HCT116 (cell line): ENCODE measurements at regions not wholly inside any gene's neighbourhood (a gene's known extent, or its start where the extent isn't known, plus 50 kb on each side); places are given as distances from the start of the nearest gene placed in this dataset.

Experiments used
- ATAC-seq: fragments of 200-7000 bp; cut with Tn5 transposase; 2 replicates; pipeline ENCODE4 v1.9.1; 2020; ENCODE audit warnings: mild to moderate bottlenecking, moderate library complexity
- BruUV-seq: library from RNA; stranded (reverse); fragments of 400-500 nt; replicated peaks from 2 replicates; lab custom pipeline; 2021; lab: Mats Ljungman, UMichigan
- CTCF ChIA-PET: fragments of 300-600 bp; sonication (Branson Sonifier 250); formaldehyde crosslinking; loops from one replicate; lab custom pipeline; 2021; ENCODE audit warnings: antibody characterized with exemption; lab: Charles Lee
- POLR2A ChIA-PET: fragments of 300-600, 350-600 bp; sonication (Branson Sonifier 250); formaldehyde crosslinking; loops from one replicate; lab custom pipeline; 2021; ENCODE audit warnings: antibody characterized with exemption; lab: Charles Lee
- RAD21 ChIA-PET, 2 experiments: fragments of 300-600 bp; sonication (Branson Sonifier 250); formaldehyde crosslinking; loops; one replicate each; lab custom pipeline; 2023; ENCODE audit warnings: low total read pairs in 2 of 2; ENCODE audit not compliant: uncharacterized antibody in 2 of 2, unreplicated experiment in 2 of 2, low non-redundant PET in 1 of 2; lab: Charles Lee
- DNase-seq: peaks from one replicate; pipeline ENCODE4 v3.0.0-alpha.2; 2010; ENCODE audit warnings: low read depth, low spot score
- H2AFZ ChIP-seq: fragments of 200-600 bp; shearing (Covaris generic), sonication (generic); 2 replicates; pipeline ENCODE4 v1.6.1; 2017; ENCODE audit warnings: low read depth, mixed run types, mixed read lengths, antibody characterized with exemption, low read length; ENCODE audit not compliant: poor library complexity, severe bottlenecking
- H3K27ac ChIP-seq: 2 replicates; pipeline ENCODE4 v1.5.1; 2012; ENCODE audit warnings: low read depth, low read length
- H3K27me3 ChIP-seq: fragments of 200-600 bp; sonication (generic); 2 replicates; pipeline ENCODE4 v1.6.1; 2016; ENCODE audit warnings: mixed run types, low read length, mixed read lengths; ENCODE audit not compliant: insufficient read depth
- H3K36me3 ChIP-seq, 2 experiments: fragments of 200-500 bp in 1 of 2; fragments of 200-600 bp in 1 of 2; sonication (Bioruptor generic) in 1 of 2; sonication (generic) in 1 of 2; 2 replicates each; pipeline versions ENCODE4 v1.5.1 to v1.6.1; 2014 to 2016; ENCODE audit warnings: low read length in 2 of 2, inconsistent platforms in 1 of 2, mixed read lengths in 1 of 2, mixed run types in 1 of 2; ENCODE audit not compliant: insufficient read depth in 2 of 2, control insufficient read depth in 1 of 2
- H3K4me1 ChIP-seq, 2 experiments: fragments of 200-600 bp in 1 of 2; sonication (generic) in 1 of 2; 2 replicates each; pipeline versions ENCODE4 v1.5.1 to v1.6.1; 2012 to 2017; ENCODE audit warnings: low read length in 2 of 2, inconsistent platforms in 1 of 2, mild to moderate bottlenecking in 1 of 2, mixed read lengths in 1 of 2, mixed run types in 1 of 2, moderate library complexity in 1 of 2; ENCODE audit not compliant: insufficient read depth in 2 of 2, control insufficient read depth in 1 of 2
- H3K4me2 ChIP-seq: fragments of 200-600 bp; sonication (generic); 2 replicates; pipeline ENCODE4 v1.6.1; 2017; ENCODE audit warnings: mixed run types, low read length, mixed read lengths
- H3K4me3 ChIP-seq, 2 experiments: fragments of 200-600 bp in 1 of 2; sonication (generic) in 1 of 2; replicated peaks in 1 of 2; 2 replicates each; pipeline ENCODE4 v1.5.1; 2011 to 2016; ENCODE audit warnings: low read length in 2 of 2, control low read depth in 1 of 2, low read depth in 1 of 2, mild to moderate bottlenecking in 1 of 2, mixed read lengths in 1 of 2, mixed run types in 1 of 2
- H3K79me2 ChIP-seq: fragments of 200-600 bp; sonication (generic); 2 replicates; pipeline ENCODE4 v1.6.1; 2017; ENCODE audit warnings: mild to moderate bottlenecking, mixed run types, low read length, moderate library complexity, mixed read lengths; ENCODE audit not compliant: insufficient read depth
- H3K9ac ChIP-seq: fragments of 200-600 bp; sonication (generic); 2 replicates; pipeline ENCODE4 v1.6.1; 2016; ENCODE audit warnings: low read length, mixed read lengths
- H3K9me2 ChIP-seq: fragments of 200-600 bp; sonication (generic), shearing (Covaris generic); 2 replicates; pipeline ENCODE4 v1.6.1; 2017; ENCODE audit warnings: mixed run types, mild to moderate bottlenecking, moderate library complexity; ENCODE audit not compliant: insufficient read depth
- H3K9me3 ChIP-seq, 2 experiments: fragments of 200-500 bp in 1 of 2; fragments of 200-600 bp in 1 of 2; sonication (Bioruptor generic) in 1 of 2; sonication (generic) in 1 of 2; 2 replicates each; pipeline ENCODE4 v1.6.1; 2014 to 2017; ENCODE audit warnings: low read length in 2 of 2, mixed read lengths in 2 of 2, inconsistent platforms in 1 of 2, low read depth in 1 of 2, mild to moderate bottlenecking in 1 of 2, mixed run types in 1 of 2, moderate library complexity in 1 of 2; ENCODE audit not compliant: control insufficient read depth in 1 of 2, insufficient read depth in 1 of 2
- H4K20me1 ChIP-seq: fragments of 200-600 bp; sonication (generic), shearing (Covaris generic); 2 replicates; pipeline ENCODE4 v1.6.1; 2017; ENCODE audit warnings: mixed run types, mild to moderate bottlenecking, moderate library complexity; ENCODE audit not compliant: insufficient read depth
- ATF3 ChIP-seq: IDR thresholded peaks from 2 replicates; pipeline ENCODE4 v1.6.1; 2012
- CBX3 ChIP-seq: IDR thresholded peaks from 2 replicates; pipeline ENCODE4 v1.6.1; 2012; ENCODE audit warnings: low read depth
- CEBPB ChIP-seq: IDR thresholded peaks from 2 replicates; pipeline ENCODE4 v1.6.1; 2012; ENCODE audit warnings: low read depth
- EGR1 ChIP-seq: IDR thresholded peaks from 2 replicates; pipeline ENCODE4 v1.6.1; 2012; ENCODE audit warnings: low read depth
- ELF1 ChIP-seq: IDR thresholded peaks from 2 replicates; pipeline ENCODE4 v1.6.1; 2012; ENCODE audit warnings: low read depth, borderline replicate concordance
- EZH2 ChIP-seq: fragments of 200-600 bp; sonication (generic); IDR thresholded peaks from 2 replicates; pipeline ENCODE4 v1.6.1; 2017; ENCODE audit warnings: antibody characterized with exemption, mixed run types
- EZH2phosphoT487 ChIP-seq: fragments of 200-600 bp; IDR thresholded peaks from 2 replicates; pipeline ENCODE4 v1.6.1; 2018; ENCODE audit warnings: antibody characterized with exemption, borderline replicate concordance
- FOSL1 ChIP-seq: IDR thresholded peaks from 2 replicates; pipeline ENCODE4 v1.6.1; 2012; ENCODE audit warnings: low read depth
- JUND ChIP-seq: IDR thresholded peaks from 2 replicates; pipeline ENCODE4 v1.6.1; 2012
- MAX ChIP-seq: IDR thresholded peaks from 2 replicates; pipeline ENCODE4 v1.6.1; 2012
- POLR2A ChIP-seq: IDR thresholded peaks from 2 replicates; pipeline ENCODE4 v1.7.0; 2011; ENCODE audit warnings: borderline replicate concordance; ENCODE audit not compliant: insufficient read depth, insufficient read length; ENCODE audit errors: extremely low read depth
- POLR2AphosphoS5 ChIP-seq: IDR thresholded peaks from 2 replicates; pipeline ENCODE4 v1.6.1; 2011; ENCODE audit warnings: mild to moderate bottlenecking, low read depth, low read length, moderate library complexity
- RAD21 ChIP-seq: IDR thresholded peaks from 2 replicates; pipeline ENCODE4 v1.6.1; 2012; ENCODE audit warnings: low read depth, mild to moderate bottlenecking
- REST ChIP-seq: IDR thresholded peaks from 2 replicates; pipeline ENCODE4 v1.6.1; 2012; ENCODE audit warnings: low read depth
- SIN3A ChIP-seq: IDR thresholded peaks from 2 replicates; pipeline ENCODE4 v1.6.1; 2012; ENCODE audit warnings: low read depth
- SRF ChIP-seq: IDR thresholded peaks from 2 replicates; pipeline ENCODE4 v1.6.1; 2012; ENCODE audit warnings: low read depth
- TCF7L2 ChIP-seq: IDR thresholded peaks from 2 replicates; pipeline ENCODE4 v1.7.0; 2011; ENCODE audit warnings: borderline replicate concordance, inconsistent platforms; ENCODE audit not compliant: insufficient read depth, insufficient read length; ENCODE audit errors: extremely low read depth
- ZFX ChIP-seq: fragments of 450-650 bp; IDR thresholded peaks from 2 replicates; pipeline ENCODE4 v1.6.1; 2017
- ZNF274 ChIP-seq: fragments of 200-500 bp; sonication (Bioruptor generic); IDR thresholded peaks from 2 replicates; pipeline ENCODE4 v1.6.1; 2014; ENCODE audit warnings: mild to moderate bottlenecking, low read depth, low read length, inconsistent platforms
- intact Hi-C: fragments of 100-400 bp; cut with micrococcal nuclease; formaldehyde crosslinking; loops from 2 replicates; pipeline ENCODE4 v1.10.0; 2022

- DNase-seq (no peak), ATAC-seq (no peak)
- ChIA-PET RAD21 (no interaction called here), CTCF (no interaction called here), POLR2A (no interaction called here)
- H3K36me3 ChIP-seq = no peaks in the 10 kb centered on the region
- no peak overlapping the region for H3K9ac ChIP-seq
- intact Hi-C loops = no loop called here
- no peak overlapping the region for H2AFZ ChIP-seq
- no peaks in the 10 kb centered on the region for H3K9me2 ChIP-seq
- H3K4me1 ChIP-seq = no peaks in the 10 kb centered on the region
- H4K20me1 ChIP-seq = no peaks in the 10 kb centered on the region
- H3K4me3 ChIP-seq = no peak overlapping the region
- no TSS peak for BruUV-seq
- TF ChIP-seq FOSL1 = no peak
- TF ChIP-seq CBX3 = no peak
- no peak for TF ChIP-seq POLR2AphosphoS5
- no peak for TF ChIP-seq TCF7L2
- no peak for TF ChIP-seq ZNF274
- TF ChIP-seq SRF = no peak
- TF ChIP-seq POLR2A = no peak
- TF ChIP-seq EZH2 = no peak
- no peak for TF ChIP-seq ATF3
- no peak for TF ChIP-seq JUND
- no peak for TF ChIP-seq RAD21
- no peak for TF ChIP-seq CEBPB
- no peak for TF ChIP-seq EZH2phosphoT487
- no peak for TF ChIP-seq SIN3A
- no peak for TF ChIP-seq EGR1
- no peak for TF ChIP-seq ZFX
- H3K4me2 ChIP-seq = no peak overlapping the region
- no peaks in the 10 kb centered on the region for H3K79me2 ChIP-seq
- H3K27ac ChIP-seq = no peak overlapping the region
- no peaks in the 10 kb centered on the region for H3K9me3 ChIP-seq
- H3K27me3 ChIP-seq = no peaks in the 10 kb centered on the region
Observed at GRCh38 chr7:50159154-50159553, 66.1 kb upstream of the ZPBP start.

GRCh38 chr7:50156706-50157105, 63.7 kb upstream of the ZPBP start:
- ChIA-PET RAD21 (no interaction called here), POLR2A (no interaction called here), CTCF (no interaction called here)
- Histone ChIP-seq H3K4me3 (no peak overlapping the region), H2AFZ (no peak overlapping the region), H3K79me2 (no peaks in the 10 kb centered on the region), H3K36me3 (no peaks in the 10 kb centered on the region), H3K9me3 (no peaks in the 10 kb centered on the region), H4K20me1 (no peaks in the 10 kb centered on the region), H3K4me1 (no peaks in the 10 kb centered on the region), H3K4me2 (no peak overlapping the region), H3K9ac (no peak overlapping the region), H3K27ac (no peak overlapping the region), H3K9me2 (no peaks in the 10 kb centered on the region), H3K27me3 (no peaks in the 10 kb centered on the region)
- DNase-seq (no peak), ATAC-seq (no peak)
- intact Hi-C loops = no loop called here
- no TSS peak for BruUV-seq
- TF ChIP-seq ELF1 (no peak), MAX (no peak), SIN3A (no peak), POLR2AphosphoS5 (no peak), EZH2phosphoT487 (no peak), REST (no peak), TCF7L2 (no peak), SRF (no peak), ATF3 (no peak), JUND (no peak), CBX3 (no peak), EGR1 (no peak)
